GM12878 (cell line): ENCODE measurements at regions not wholly inside any gene's neighbourhood (a gene's known extent, or its start where the extent isn't known, plus 50 kb on each side); places are given as distances from the start of the nearest gene placed in this dataset.

Experiments
- ATAC-seq: fragments of 200-7000 bp; cut with Tn5 transposase; 3 replicates; pipeline ENCODE4 v1.9.1; 2020; ENCODE audit warnings: mild to moderate bottlenecking, moderate library complexity
- BruUV-seq: library from RNA; stranded (reverse); fragments of 400-500 nt; replicated peaks from 2 replicates; lab custom pipeline; 2021; lab: Mats Ljungman, UMichigan
- CTCF ChIA-PET: fragments of 300-600 bp; sonication (Branson Sonifier 250); formaldehyde crosslinking; extraction: SDS; loops from one replicate; lab custom pipeline; 2021; ENCODE audit warnings: inconsistent platforms; lab: Yijun Ruan, JAX
- POLR2A ChIA-PET: fragments of 350-600 bp; formaldehyde crosslinking; extraction: SDS; loops from one replicate; lab custom pipeline; 2021; ENCODE audit warnings: inconsistent platforms; lab: Charles Lee
- RAD21 ChIA-PET: fragments of 300-600 bp; sonication (Branson Sonifier 250); formaldehyde crosslinking; loops from one replicate; lab custom pipeline; 2023; ENCODE audit warnings: antibody characterized with exemption; ENCODE audit not compliant: unreplicated experiment; lab: Charles Lee
- SMC1A ChIA-PET: fragments of 300-600 bp; sonication (Branson Sonifier 250); formaldehyde crosslinking; loops from one replicate; lab custom pipeline; 2023; ENCODE audit not compliant: unreplicated experiment, uncharacterized antibody; lab: Charles Lee
- DNase-seq: peaks from one replicate; pipeline ENCODE4 v3.0.0-alpha.2; 2011; ENCODE audit warnings: low read depth, low spot score
- FAIRE-seq: peaks from 3 replicates; lab custom pipeline; 2011; peaks lifted over from hg19 to GRCh38; lab: Jason Lieb, UNC
- H2AFZ ChIP-seq: 2 replicates; pipeline ENCODE4 v1.6.0; 2011; ENCODE audit warnings: low read depth, low read length, control low read depth; ENCODE audit not compliant: control insufficient read depth
- H3K27ac ChIP-seq: 2 replicates; pipeline ENCODE4 v1.5.1; 2011; ENCODE audit warnings: control low read depth; ENCODE audit not compliant: control insufficient read depth, insufficient read depth
- H3K27me3 ChIP-seq, 2 experiments: replicated peaks in 1 of 2; 2 replicates each; pipeline versions ENCODE4 v1.6.0 to v1.6.1; 2011; ENCODE audit warnings: low read length in 1 of 2; ENCODE audit not compliant: control insufficient read depth in 2 of 2, insufficient read depth in 2 of 2
- H3K36me3 ChIP-seq, 2 experiments: 2 replicates each; pipeline ENCODE4 v1.5.1; 2011; ENCODE audit warnings: low read length in 1 of 2; ENCODE audit not compliant: control insufficient read depth in 2 of 2, insufficient read depth in 2 of 2
- H3K4me1 ChIP-seq: 2 replicates; pipeline ENCODE4 v1.6.1; 2011; ENCODE audit warnings: mild to moderate bottlenecking, low read length, moderate library complexity, mixed read lengths; ENCODE audit not compliant: control insufficient read depth, insufficient read depth
- H3K4me2 ChIP-seq: 2 replicates; pipeline ENCODE4 v1.6.0; 2011; ENCODE audit warnings: control low read depth; ENCODE audit not compliant: control insufficient read depth, insufficient read depth
- H3K4me3 ChIP-seq: fragments of 200-600 bp; sonication (generic); 2 replicates; pipeline ENCODE4 v1.5.1; 2016
- H3K79me2 ChIP-seq: 2 replicates; pipeline ENCODE4 v1.6.0; 2011; ENCODE audit warnings: low read length; ENCODE audit not compliant: control insufficient read depth, insufficient read depth
- H3K9ac ChIP-seq: 2 replicates; pipeline ENCODE4 v1.8.0; 2011; ENCODE audit warnings: low read length, control low read depth, mixed read lengths; ENCODE audit not compliant: control insufficient read depth, insufficient read depth
- H3K9me3 ChIP-seq: replicated peaks from 3 replicates; pipeline ENCODE4 v1.5.1; 2011; ENCODE audit warnings: mild to moderate bottlenecking, low read length; ENCODE audit not compliant: control insufficient read depth, insufficient read depth
- H4K20me1 ChIP-seq: 2 replicates; pipeline ENCODE4 v1.6.0; 2011; ENCODE audit not compliant: control insufficient read depth, insufficient read depth
- CBFB ChIP-seq: IDR thresholded peaks from 2 replicates; pipeline ENCODE4 v1.6.1; 2016; ENCODE audit warnings: antibody characterized with exemption, low read depth
- CREM ChIP-seq: IDR thresholded peaks from 2 replicates; pipeline ENCODE4 v1.6.1; 2014; ENCODE audit warnings: antibody characterized with exemption, low read depth
- EGR1 ChIP-seq, 2 experiments: IDR thresholded peaks; 1 replicate in 1 of 2; 2 replicates in 1 of 2; pipeline ENCODE4 v1.6.1; 2011 to 2012; ENCODE audit warnings: low read depth in 2 of 2, low read length in 2 of 2, borderline replicate concordance in 1 of 2, mild to moderate bottlenecking in 1 of 2, moderate library complexity in 1 of 2
- RB1 ChIP-seq: fragments of 450-650 bp; formaldehyde crosslinking; IDR thresholded peaks from 2 replicates; pipeline ENCODE4 v1.6.1; 2017; ENCODE audit warnings: mild to moderate bottlenecking, borderline replicate concordance
- ZNF217 ChIP-seq: fragments of 450-650 bp; IDR thresholded peaks from 2 replicates; pipeline ENCODE4 v1.6.1; 2017; ENCODE audit warnings: antibody characterized with exemption, mild to moderate bottlenecking
- ZNF384 ChIP-seq: IDR thresholded peaks from 2 replicates; pipeline ENCODE4 v1.6.1; 2012; ENCODE audit warnings: low read depth, mild to moderate bottlenecking, low read length, improper control_type of control experiment, borderline replicate concordance
- WGBS: methylation state at CpG from one replicate; pipeline ENCODE4 v1.1.6; 2016; ENCODE audit warnings: low lambda C conversion rate; ENCODE audit not compliant: insufficient replicate concordance, insufficient coverage; ENCODE audit errors: missing lambda C conversion rate; 5-methylcytosine and 5-hydroxymethylcytosine counted together
- in situ Hi-C: fragments of 300-500 bp; cut with MboI; formaldehyde crosslinking; loops from 9 replicates; pipeline ENCODE4 v1.14.3; 2018; ENCODE audit warnings: mixed read lengths
- intact Hi-C: fragments of 100-400 bp; cut with micrococcal nuclease; formaldehyde crosslinking; loops from one replicate; pipeline ENCODE4 v1.14.2; 2022; ENCODE audit not compliant: unreplicated experiment
- TF ChIP-seq, protein P1 (sequence below): fragments of 450-650 bp; conservative IDR thresholded peaks from 2 replicates; pipeline ENCODE4 v1.6.1; 2017; ENCODE audit warnings: mild to moderate bottlenecking, moderate library complexity
- TF ChIP-seq, protein P2 (sequence below), 3 experiments: IDR thresholded peaks in 2 of 3; conservative IDR thresholded peaks in 1 of 3; 2 replicates each; pipeline ENCODE4 v1.5.1; 2011; ENCODE audit warnings: low read depth in 3 of 3, low read length in 3 of 3, mild to moderate bottlenecking in 3 of 3, control low read depth in 2 of 3, moderate library complexity in 2 of 3, inconsistent platforms in 1 of 3, mixed read lengths in 1 of 3; ENCODE audit not compliant: control insufficient read depth in 2 of 3, insufficient read depth in 1 of 3; ENCODE audit errors: extremely low read depth in 1 of 3
- TF ChIP-seq, protein P3 (sequence below): fragments of 450-650 bp; IDR thresholded peaks from 2 replicates; pipeline ENCODE4 v1.6.1; 2017; ENCODE audit warnings: mild to moderate bottlenecking, moderate library complexity
- TF ChIP-seq, protein P4 (sequence below): fragments of 150-350 bp; IDR thresholded peaks from 2 replicates; pipeline ENCODE4 v1.6.1; 2016; ENCODE audit warnings: low read depth, low read length
- TF ChIP-seq, protein P5 (sequence below): IDR thresholded peaks from 2 replicates; pipeline ENCODE4 v1.6.1; 2012; ENCODE audit warnings: low read depth, low read length, improper control_type of control experiment

DNA sequence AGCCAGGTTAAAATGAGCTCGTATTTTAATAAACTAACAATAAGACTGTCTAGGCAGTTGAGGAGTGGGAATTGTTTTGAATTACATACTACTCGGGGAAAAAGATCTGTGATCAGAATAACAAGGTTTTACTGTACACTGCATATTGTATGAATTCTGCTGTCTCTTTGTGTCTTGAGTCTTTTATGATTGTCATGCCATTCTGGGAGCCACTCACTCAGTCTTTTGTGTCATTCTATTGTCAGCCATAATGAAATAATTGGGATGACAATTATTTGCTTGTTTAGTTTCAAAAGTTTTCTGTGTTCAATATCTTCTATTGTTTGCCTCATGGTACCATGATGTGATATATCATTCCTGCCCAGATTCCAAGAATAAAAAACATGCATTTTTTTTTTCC lies 339.6 kb upstream of the TBL1XR1 start:
- POLR2A ChIA-PET: no interaction called here
- no peak for DNase-seq
- TF ChIP-seq, protein P1, sequence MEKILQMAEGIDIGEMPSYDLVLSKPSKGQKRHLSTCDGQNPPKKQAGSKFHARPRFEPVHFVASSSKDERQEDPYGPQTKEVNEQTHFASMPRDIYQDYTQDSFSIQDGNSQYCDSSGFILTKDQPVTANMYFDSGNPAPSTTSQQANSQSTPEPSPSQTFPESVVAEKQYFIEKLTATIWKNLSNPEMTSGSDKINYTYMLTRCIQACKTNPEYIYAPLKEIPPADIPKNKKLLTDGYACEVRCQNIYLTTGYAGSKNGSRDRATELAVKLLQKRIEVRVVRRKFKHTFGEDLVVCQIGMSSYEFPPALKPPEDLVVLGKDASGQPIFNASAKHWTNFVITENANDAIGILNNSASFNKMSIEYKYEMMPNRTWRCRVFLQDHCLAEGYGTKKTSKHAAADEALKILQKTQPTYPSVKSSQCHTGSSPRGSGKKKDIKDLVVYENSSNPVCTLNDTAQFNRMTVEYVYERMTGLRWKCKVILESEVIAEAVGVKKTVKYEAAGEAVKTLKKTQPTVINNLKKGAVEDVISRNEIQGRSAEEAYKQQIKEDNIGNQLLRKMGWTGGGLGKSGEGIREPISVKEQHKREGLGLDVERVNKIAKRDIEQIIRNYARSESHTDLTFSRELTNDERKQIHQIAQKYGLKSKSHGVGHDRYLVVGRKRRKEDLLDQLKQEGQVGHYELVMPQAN: no peak
- TF ChIP-seq, protein P2, sequence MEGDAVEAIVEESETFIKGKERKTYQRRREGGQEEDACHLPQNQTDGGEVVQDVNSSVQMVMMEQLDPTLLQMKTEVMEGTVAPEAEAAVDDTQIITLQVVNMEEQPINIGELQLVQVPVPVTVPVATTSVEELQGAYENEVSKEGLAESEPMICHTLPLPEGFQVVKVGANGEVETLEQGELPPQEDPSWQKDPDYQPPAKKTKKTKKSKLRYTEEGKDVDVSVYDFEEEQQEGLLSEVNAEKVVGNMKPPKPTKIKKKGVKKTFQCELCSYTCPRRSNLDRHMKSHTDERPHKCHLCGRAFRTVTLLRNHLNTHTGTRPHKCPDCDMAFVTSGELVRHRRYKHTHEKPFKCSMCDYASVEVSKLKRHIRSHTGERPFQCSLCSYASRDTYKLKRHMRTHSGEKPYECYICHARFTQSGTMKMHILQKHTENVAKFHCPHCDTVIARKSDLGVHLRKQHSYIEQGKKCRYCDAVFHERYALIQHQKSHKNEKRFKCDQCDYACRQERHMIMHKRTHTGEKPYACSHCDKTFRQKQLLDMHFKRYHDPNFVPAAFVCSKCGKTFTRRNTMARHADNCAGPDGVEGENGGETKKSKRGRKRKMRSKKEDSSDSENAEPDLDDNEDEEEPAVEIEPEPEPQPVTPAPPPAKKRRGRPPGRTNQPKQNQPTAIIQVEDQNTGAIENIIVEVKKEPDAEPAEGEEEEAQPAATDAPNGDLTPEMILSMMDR (IDR thresholded peaks at IDR 0.05 in 2 of 3, conservative IDR thresholded peaks at IDR 0.05 in 1 of 3; ENCODE audit: control insufficient read depth in 2 of 3, extremely low read depth in 1 of 3, insufficient read depth in 1 of 3, low read depth in 3 of 3, low read length in 3 of 3): no peak
- no peak for TF ChIP-seq CREM
- TF ChIP-seq, protein P3, sequence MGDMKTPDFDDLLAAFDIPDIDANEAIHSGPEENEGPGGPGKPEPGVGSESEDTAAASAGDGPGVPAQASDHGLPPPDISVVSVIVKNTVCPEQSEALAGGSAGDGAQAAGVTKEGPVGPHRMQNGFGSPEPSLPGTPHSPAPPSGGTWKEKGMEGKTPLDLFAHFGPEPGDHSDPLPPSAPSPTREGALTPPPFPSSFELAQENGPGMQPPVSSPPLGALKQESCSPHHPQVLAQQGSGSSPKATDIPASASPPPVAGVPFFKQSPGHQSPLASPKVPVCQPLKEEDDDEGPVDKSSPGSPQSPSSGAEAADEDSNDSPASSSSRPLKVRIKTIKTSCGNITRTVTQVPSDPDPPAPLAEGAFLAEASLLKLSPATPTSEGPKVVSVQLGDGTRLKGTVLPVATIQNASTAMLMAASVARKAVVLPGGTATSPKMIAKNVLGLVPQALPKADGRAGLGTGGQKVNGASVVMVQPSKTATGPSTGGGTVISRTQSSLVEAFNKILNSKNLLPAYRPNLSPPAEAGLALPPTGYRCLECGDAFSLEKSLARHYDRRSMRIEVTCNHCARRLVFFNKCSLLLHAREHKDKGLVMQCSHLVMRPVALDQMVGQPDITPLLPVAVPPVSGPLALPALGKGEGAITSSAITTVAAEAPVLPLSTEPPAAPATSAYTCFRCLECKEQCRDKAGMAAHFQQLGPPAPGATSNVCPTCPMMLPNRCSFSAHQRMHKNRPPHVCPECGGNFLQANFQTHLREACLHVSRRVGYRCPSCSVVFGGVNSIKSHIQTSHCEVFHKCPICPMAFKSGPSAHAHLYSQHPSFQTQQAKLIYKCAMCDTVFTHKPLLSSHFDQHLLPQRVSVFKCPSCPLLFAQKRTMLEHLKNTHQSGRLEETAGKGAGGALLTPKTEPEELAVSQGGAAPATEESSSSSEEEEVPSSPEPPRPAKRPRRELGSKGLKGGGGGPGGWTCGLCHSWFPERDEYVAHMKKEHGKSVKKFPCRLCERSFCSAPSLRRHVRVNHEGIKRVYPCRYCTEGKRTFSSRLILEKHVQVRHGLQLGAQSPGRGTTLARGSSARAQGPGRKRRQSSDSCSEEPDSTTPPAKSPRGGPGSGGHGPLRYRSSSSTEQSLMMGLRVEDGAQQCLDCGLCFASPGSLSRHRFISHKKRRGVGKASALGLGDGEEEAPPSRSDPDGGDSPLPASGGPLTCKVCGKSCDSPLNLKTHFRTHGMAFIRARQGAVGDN: no peak
- TF ChIP-seq CBFB: no peak
- TF ChIP-seq ZNF217: no peak
- TF ChIP-seq, protein P4, sequence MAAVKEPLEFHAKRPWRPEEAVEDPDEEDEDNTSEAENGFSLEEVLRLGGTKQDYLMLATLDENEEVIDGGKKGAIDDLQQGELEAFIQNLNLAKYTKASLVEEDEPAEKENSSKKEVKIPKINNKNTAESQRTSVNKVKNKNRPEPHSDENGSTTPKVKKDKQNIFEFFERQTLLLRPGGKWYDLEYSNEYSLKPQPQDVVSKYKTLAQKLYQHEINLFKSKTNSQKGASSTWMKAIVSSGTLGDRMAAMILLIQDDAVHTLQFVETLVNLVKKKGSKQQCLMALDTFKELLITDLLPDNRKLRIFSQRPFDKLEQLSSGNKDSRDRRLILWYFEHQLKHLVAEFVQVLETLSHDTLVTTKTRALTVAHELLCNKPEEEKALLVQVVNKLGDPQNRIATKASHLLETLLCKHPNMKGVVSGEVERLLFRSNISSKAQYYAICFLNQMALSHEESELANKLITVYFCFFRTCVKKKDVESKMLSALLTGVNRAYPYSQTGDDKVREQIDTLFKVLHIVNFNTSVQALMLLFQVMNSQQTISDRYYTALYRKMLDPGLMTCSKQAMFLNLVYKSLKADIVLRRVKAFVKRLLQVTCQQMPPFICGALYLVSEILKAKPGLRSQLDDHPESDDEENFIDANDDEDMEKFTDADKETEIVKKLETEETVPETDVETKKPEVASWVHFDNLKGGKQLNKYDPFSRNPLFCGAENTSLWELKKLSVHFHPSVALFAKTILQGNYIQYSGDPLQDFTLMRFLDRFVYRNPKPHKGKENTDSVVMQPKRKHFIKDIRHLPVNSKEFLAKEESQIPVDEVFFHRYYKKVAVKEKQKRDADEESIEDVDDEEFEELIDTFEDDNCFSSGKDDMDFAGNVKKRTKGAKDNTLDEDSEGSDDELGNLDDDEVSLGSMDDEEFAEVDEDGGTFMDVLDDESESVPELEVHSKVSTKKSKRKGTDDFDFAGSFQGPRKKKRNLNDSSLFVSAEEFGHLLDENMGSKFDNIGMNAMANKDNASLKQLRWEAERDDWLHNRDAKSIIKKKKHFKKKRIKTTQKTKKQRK: no peak
- TF ChIP-seq ZNF384: no peak
- no peak for TF ChIP-seq RB1
- TF ChIP-seq, protein P5, sequence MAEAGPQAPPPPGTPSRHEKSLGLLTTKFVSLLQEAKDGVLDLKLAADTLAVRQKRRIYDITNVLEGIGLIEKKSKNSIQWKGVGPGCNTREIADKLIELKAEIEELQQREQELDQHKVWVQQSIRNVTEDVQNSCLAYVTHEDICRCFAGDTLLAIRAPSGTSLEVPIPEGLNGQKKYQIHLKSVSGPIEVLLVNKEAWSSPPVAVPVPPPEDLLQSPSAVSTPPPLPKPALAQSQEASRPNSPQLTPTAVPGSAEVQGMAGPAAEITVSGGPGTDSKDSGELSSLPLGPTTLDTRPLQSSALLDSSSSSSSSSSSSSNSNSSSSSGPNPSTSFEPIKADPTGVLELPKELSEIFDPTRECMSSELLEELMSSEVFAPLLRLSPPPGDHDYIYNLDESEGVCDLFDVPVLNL: no peak
- no peak for TF ChIP-seq EGR1 (IDR thresholded peaks at IDR 0.05; ENCODE audit: borderline replicate concordance in 1 of 2, low read depth in 2 of 2, low read length in 2 of 2)

More for the DNA sequence above, 339.6 kb upstream of the TBL1XR1 start:
- SMC1A ChIA-PET: interaction anchor here (0.5 to 1.4 kb wide), 2 partner anchors 8 to 724 kb away, joined by 4 read pairs; no protein-coding TSS in a partner anchor
- intact Hi-C loops (no loop called here), in situ Hi-C loops (no loop called here)
- no peaks in the 10 kb centered on the region; the same call in 2 of the 3 replicates for H3K9me3 ChIP-seq
- no peak overlapping the region for H3K9ac ChIP-seq
- no peak overlapping the region for H3K4me2 ChIP-seq
- 11% methylated on average over 2 of the region's 2 CpGs for WGBS
- peaks cover 13% of the 10 kb centered on the region; the same call in 1 of the 2 replicates for H3K4me1 ChIP-seq
- no peaks in the 10 kb centered on the region for H4K20me1 ChIP-seq
- ATAC-seq: no peak
- RAD21 ChIA-PET: no interaction called here
- no peak for FAIRE-seq
- CTCF ChIA-PET: no interaction called here
- no peaks in the 10 kb centered on the region for H3K79me2 ChIP-seq
- no peak overlapping the region for H2AFZ ChIP-seq
- no peak overlapping the region for H3K27ac ChIP-seq
- no peaks in the 10 kb centered on the region for H3K27me3 ChIP-seq
- BruUV-seq: no TSS peak
- no peaks in the 10 kb centered on the region for H3K36me3 ChIP-seq
- no peak overlapping the region for H3K4me3 ChIP-seq
